ENCODE measurements at regions not wholly inside any gene's neighbourhood (a gene's known extent, or its start where the extent isn't known, plus 50 kb on each side); places are given as distances from the start of the nearest gene placed in this dataset.

DNA sequence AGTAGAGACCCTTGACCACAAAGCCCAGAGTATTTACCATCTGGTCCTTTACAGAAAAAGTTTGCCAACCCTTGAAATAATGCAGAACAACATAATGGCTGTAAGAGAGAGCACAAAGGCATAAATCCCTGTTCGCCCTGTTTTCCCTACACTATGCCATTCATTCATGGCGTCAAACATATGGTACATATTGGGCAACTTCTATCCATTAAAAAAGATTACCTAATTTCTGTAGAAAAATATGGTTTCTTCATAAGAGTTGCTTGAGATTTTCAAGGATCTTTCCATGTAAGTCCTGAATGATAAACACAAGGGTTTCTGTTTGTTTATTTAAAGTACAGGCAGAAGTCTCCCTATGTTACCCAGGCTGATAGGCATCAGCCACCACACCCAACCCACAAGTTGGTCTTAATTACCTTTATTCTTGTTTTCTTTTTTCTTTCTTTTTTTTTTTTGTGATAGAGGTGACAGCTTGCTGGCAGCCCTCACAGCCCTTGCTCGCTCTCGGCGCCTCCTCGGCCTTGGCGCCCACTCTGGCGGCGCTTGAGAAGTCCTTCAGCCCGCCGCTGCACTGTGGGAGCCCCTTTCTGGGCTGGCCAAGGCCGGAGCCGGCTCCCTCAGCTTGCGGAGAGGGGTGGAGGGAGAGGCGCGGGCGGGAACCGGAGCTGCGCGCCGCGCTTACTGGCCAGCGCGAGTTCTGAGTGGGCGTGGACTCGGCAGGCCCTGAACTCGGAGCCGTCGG lies 68.3 kb upstream of the NR5A2 start:
- TF ChIP-seq, protein P1, sequence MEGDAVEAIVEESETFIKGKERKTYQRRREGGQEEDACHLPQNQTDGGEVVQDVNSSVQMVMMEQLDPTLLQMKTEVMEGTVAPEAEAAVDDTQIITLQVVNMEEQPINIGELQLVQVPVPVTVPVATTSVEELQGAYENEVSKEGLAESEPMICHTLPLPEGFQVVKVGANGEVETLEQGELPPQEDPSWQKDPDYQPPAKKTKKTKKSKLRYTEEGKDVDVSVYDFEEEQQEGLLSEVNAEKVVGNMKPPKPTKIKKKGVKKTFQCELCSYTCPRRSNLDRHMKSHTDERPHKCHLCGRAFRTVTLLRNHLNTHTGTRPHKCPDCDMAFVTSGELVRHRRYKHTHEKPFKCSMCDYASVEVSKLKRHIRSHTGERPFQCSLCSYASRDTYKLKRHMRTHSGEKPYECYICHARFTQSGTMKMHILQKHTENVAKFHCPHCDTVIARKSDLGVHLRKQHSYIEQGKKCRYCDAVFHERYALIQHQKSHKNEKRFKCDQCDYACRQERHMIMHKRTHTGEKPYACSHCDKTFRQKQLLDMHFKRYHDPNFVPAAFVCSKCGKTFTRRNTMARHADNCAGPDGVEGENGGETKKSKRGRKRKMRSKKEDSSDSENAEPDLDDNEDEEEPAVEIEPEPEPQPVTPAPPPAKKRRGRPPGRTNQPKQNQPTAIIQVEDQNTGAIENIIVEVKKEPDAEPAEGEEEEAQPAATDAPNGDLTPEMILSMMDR (conservative IDR thresholded peaks at IDR 0.05) = no peak
- H3K27ac ChIP-seq = no peak overlapping the region

GRCh38 chr1:199959775-199960110 lies 67.8 kb upstream of the NR5A2 start:
- H3K27ac ChIP-seq = no peak overlapping the region
- TF ChIP-seq, protein P1 (conservative IDR thresholded peaks at IDR 0.05) = no peak

DNA sequence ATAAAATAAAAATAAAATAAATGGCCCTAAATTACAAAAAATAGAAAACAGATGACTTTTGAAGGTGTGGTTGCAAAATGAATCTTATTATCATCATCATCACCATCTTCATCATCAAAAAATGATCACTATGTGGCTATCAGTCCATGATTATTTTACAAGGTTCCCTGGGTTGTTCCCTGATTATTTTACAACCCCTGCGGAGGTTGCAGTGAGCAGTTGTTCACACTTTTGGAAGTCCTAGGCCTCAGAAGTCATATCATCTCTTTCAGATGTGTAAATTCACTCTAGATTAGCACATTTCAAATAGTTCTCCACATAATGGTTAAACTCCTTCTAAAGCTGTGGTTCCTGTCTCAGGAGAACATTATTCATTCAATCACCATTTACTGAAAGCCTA lies 57.4 kb upstream of the NR5A2 start:
- H3K27ac ChIP-seq = no peak overlapping the region
- TF ChIP-seq, protein P1 (conservative IDR thresholded peaks at IDR 0.05) = no peak

- H3K27ac ChIP-seq = no peak overlapping the region
- TF ChIP-seq, protein P1 (conservative IDR thresholded peaks at IDR 0.05) = no peak
These were observed 50.9 kb upstream of the NR5A2 start for GRCh38 chr1:199976496-199977144.

Data from VCaP (cell line).